HUES6 (cell line): ENCODE measurements at regions not wholly inside any gene's neighbourhood (a gene's known extent, or its start where the extent isn't known, plus 50 kb on each side); places are given as distances from the start of the nearest gene placed in this dataset.

ENCODE experiments used
- H3K27ac ChIP-seq: 2 replicates; pipeline ENCODE4 v1.7.0; 2013; ENCODE audit warnings: low read depth, mild to moderate bottlenecking, low read length, inconsistent platforms
- H3K27me3 ChIP-seq: 2 replicates; pipeline ENCODE4 v1.6.1; 2013; ENCODE audit warnings: low read length; ENCODE audit not compliant: control insufficient read depth, insufficient read depth
- H3K36me3 ChIP-seq: 2 replicates; pipeline ENCODE4 v1.6.1; 2013; ENCODE audit warnings: low read length; ENCODE audit not compliant: control insufficient read depth, insufficient read depth
- H3K4me1 ChIP-seq: 2 replicates; pipeline ENCODE4 v1.6.1; 2013; ENCODE audit warnings: low read length; ENCODE audit not compliant: control insufficient read depth, insufficient read depth
- H3K4me3 ChIP-seq: 2 replicates; pipeline ENCODE4 v1.5.1; 2013; ENCODE audit warnings: low read depth, low read length
- H3K9ac ChIP-seq: one replicate; pipeline ENCODE4 v1.6.1; 2013; ENCODE audit warnings: mild to moderate bottlenecking, low read length
- H3K9me3 ChIP-seq: 2 replicates; pipeline ENCODE4 v1.6.1; 2013; ENCODE audit warnings: low read depth, low read length; ENCODE audit not compliant: control insufficient read depth, insufficient read depth

- H3K27me3 ChIP-seq, result no peaks in the 10 kb centered on the region
- no peak overlapping the region for H3K9ac ChIP-seq
- no peaks in the 10 kb centered on the region for H3K36me3 ChIP-seq
- no peaks in the 10 kb centered on the region for H3K4me1 ChIP-seq
- no peaks in the 10 kb centered on the region for H3K9me3 ChIP-seq
- H3K4me3 ChIP-seq, result no peak overlapping the region
- no peak overlapping the region for H3K27ac ChIP-seq
Observed at GRCh38 chr18:40926679-40927078, 1028.4 kb upstream of the PIK3C3 start.

- H3K27me3 ChIP-seq, result no peaks in the 10 kb centered on the region
- no peaks in the 10 kb centered on the region for H3K4me1 ChIP-seq
- no peaks in the 10 kb centered on the region for H3K36me3 ChIP-seq
- H3K9ac ChIP-seq, result no peak overlapping the region
- no peak overlapping the region for H3K27ac ChIP-seq
- no peaks in the 10 kb centered on the region for H3K9me3 ChIP-seq
- H3K4me3 ChIP-seq, result no peak overlapping the region
Observed at GRCh38 chr18:40925071-40925541, 1029.9 kb upstream of the PIK3C3 start.

GRCh38 chr18:40921845-40922629 lies 1033.0 kb upstream of the PIK3C3 start:
- no peaks in the 10 kb centered on the region for H3K36me3 ChIP-seq
- H3K4me1 ChIP-seq, result no peaks in the 10 kb centered on the region
- no peak overlapping the region for H3K4me3 ChIP-seq
- no peaks in the 10 kb centered on the region for H3K27me3 ChIP-seq
- H3K9me3 ChIP-seq, result no peaks in the 10 kb centered on the region
- H3K27ac ChIP-seq, result no peak overlapping the region
- no peak overlapping the region for H3K9ac ChIP-seq

GRCh38 chr18:40917056-40917455 lies 1038.0 kb upstream of the PIK3C3 start:
- Histone ChIP-seq H3K36me3 (no peaks in the 10 kb centered on the region), H3K9me3 (no peaks in the 10 kb centered on the region), H3K27me3 (no peaks in the 10 kb centered on the region), H3K4me1 (no peaks in the 10 kb centered on the region), H3K9ac (no peak overlapping the region), H3K4me3 (no peak overlapping the region), H3K27ac (no peak overlapping the region)

GRCh38 chr18:40915724-40916123 lies 1039.3 kb upstream of the PIK3C3 start:
- Histone ChIP-seq H3K4me3 (no peak overlapping the region), H3K27ac (no peak overlapping the region), H3K9ac (no peak overlapping the region)

GRCh38 chr18:40911582-40912254 lies 1043.3 kb upstream of the PIK3C3 start:
- no peak overlapping the region for H3K9ac ChIP-seq
- no peaks in the 10 kb centered on the region for H3K4me1 ChIP-seq
- H3K4me3 ChIP-seq, result no peak overlapping the region

More at GRCh38 chr18:40915724-40916123, 1039.3 kb upstream of the PIK3C3 start:
- no peaks in the 10 kb centered on the region for H3K4me1 ChIP-seq
- H3K9me3 ChIP-seq, result no peaks in the 10 kb centered on the region
- no peaks in the 10 kb centered on the region for H3K27me3 ChIP-seq
- H3K36me3 ChIP-seq, result no peaks in the 10 kb centered on the region

GRCh38 chr18:40911041-40911440 lies 1044.0 kb upstream of the PIK3C3 start:
- no peaks in the 10 kb centered on the region for H3K36me3 ChIP-seq
- H3K4me3 ChIP-seq, result no peak overlapping the region
- no peak overlapping the region for H3K27ac ChIP-seq
- no peaks in the 10 kb centered on the region for H3K27me3 ChIP-seq
- H3K9me3 ChIP-seq, result no peaks in the 10 kb centered on the region
- no peak overlapping the region for H3K9ac ChIP-seq
- no peaks in the 10 kb centered on the region for H3K4me1 ChIP-seq

More at GRCh38 chr18:40911582-40912254, 1043.3 kb upstream of the PIK3C3 start:
- Histone ChIP-seq H3K36me3 (no peaks in the 10 kb centered on the region), H3K27ac (no peak overlapping the region), H3K9me3 (no peaks in the 10 kb centered on the region), H3K27me3 (no peaks in the 10 kb centered on the region)

GRCh38 chr18:40907842-40908241 lies 1047.2 kb upstream of the PIK3C3 start:
- Histone ChIP-seq H3K9ac (no peak overlapping the region), H3K27me3 (no peaks in the 10 kb centered on the region), H3K27ac (no peak overlapping the region), H3K4me1 (peaks cover under 1% of the 10 kb centered on the region; the same call in 1 of the 2 replicates), H3K36me3 (no peaks in the 10 kb centered on the region), H3K9me3 (no peaks in the 10 kb centered on the region), H3K4me3 (no peak overlapping the region)

DNA sequence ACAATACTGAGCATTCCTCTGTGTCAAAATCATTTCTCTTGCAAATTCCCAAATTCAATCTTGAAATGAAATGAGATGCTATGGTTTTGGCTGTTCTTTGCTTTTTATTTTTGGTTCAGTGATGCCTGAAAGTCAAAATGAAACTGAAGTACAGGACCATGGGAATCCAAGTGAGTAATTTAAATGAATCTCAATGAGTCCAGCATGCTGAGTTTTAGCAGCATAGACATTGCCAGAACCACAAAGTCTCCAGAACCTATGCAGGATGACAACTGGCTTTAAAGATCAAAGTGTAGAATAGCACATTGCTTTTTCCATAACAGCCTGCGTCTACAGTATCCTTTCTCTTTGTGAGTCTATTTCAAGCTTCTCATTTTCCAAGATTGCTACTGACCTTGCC lies 1050.7 kb upstream of the PIK3C3 start:
- Histone ChIP-seq H3K4me1 (peaks cover 8% of the 10 kb centered on the region), H3K36me3 (no peaks in the 10 kb centered on the region), H3K27me3 (no peaks in the 10 kb centered on the region), H3K9me3 (no peaks in the 10 kb centered on the region), H3K4me3 (no peak overlapping the region), H3K9ac (no peak overlapping the region), H3K27ac (no peak overlapping the region)

GRCh38 chr18:40902436-40902835 lies 1052.6 kb upstream of the PIK3C3 start:
- no peak overlapping the region for H3K4me3 ChIP-seq
- H3K27ac ChIP-seq, result no peak overlapping the region
- H3K9ac ChIP-seq, result no peak overlapping the region
- no peaks in the 10 kb centered on the region for H3K36me3 ChIP-seq
- H3K4me1 ChIP-seq, result peaks cover 17% of the 10 kb centered on the region
- H3K27me3 ChIP-seq, result no peaks in the 10 kb centered on the region
- H3K9me3 ChIP-seq, result no peaks in the 10 kb centered on the region

- H3K4me1 ChIP-seq, result peaks cover 21% of the 10 kb centered on the region
- no peak overlapping the region for H3K9ac ChIP-seq
- no peaks in the 10 kb centered on the region for H3K27me3 ChIP-seq
- no peak overlapping the region for H3K4me3 ChIP-seq
- 0 out of 2 replicates have a peak overlapping the region, but pooled peaks have one; percentile 53 for H3K27ac ChIP-seq
- peaks cover 11% of the 10 kb centered on the region; the same call in 1 of the 2 replicates for H3K9me3 ChIP-seq
- H3K36me3 ChIP-seq, result no peaks in the 10 kb centered on the region
Observed at GRCh38 chr18:40897884-40898283, 1057.2 kb upstream of the PIK3C3 start.
